HEK293 (cell line): ENCODE measurements at regions not wholly inside any gene's neighbourhood (a gene's known extent, or its start where the extent isn't known, plus 50 kb on each side); places are given as distances from the start of the nearest gene placed in this dataset.

ENCODE experiments used
- CTCF ChIA-PET: fragments of 350-600 bp; formaldehyde crosslinking; extraction: SDS; loops from one replicate; lab custom pipeline; 2021; ENCODE audit warnings: antibody characterized with exemption; lab: Yijun Ruan, JAX
- POLR2A ChIA-PET: fragments of 300-600 bp; formaldehyde crosslinking; extraction: SDS; loops from one replicate; lab custom pipeline; 2020; ENCODE audit warnings: antibody characterized with exemption, inconsistent platforms; lab: Yijun Ruan, JAX
- H3K27ac ChIP-seq: fragments of 200-500 bp; sonication (Bioruptor generic); 2 replicates; pipeline ENCODE4 v1.5.1; 2014; ENCODE audit warnings: low read depth, low read length, control low read depth, inconsistent platforms; ENCODE audit errors: extremely low read depth
- H3K36me3 ChIP-seq, 2 experiments: fragments of 200-500 bp in 1 of 2; sonication (Bioruptor generic) in 1 of 2; 1 replicate in 1 of 2; 2 replicates in 1 of 2; pipeline ENCODE4 v1.5.1; 2014 to 2017; ENCODE audit warnings: inconsistent platforms in 2 of 2, low read length in 2 of 2; ENCODE audit not compliant: control insufficient read depth in 2 of 2, insufficient read depth in 1 of 2
- H3K4me1 ChIP-seq: fragments of 200-500 bp; sonication (Bioruptor generic); 2 replicates; pipeline ENCODE4 v1.5.1; 2014; ENCODE audit warnings: mild to moderate bottlenecking, low read length, inconsistent platforms; ENCODE audit not compliant: control insufficient read depth, insufficient read depth
- H3K4me3 ChIP-seq: 2 replicates; pipeline ENCODE4 v1.5.1; 2011; ENCODE audit warnings: low read depth, mild to moderate bottlenecking, control low read depth, low read length, moderate library complexity
- H3K9me3 ChIP-seq: fragments of 200-500 bp; sonication (Bioruptor generic); 2 replicates; pipeline ENCODE4 v1.5.1; 2014; ENCODE audit warnings: low read depth, low read length, inconsistent platforms; ENCODE audit not compliant: control insufficient read depth, insufficient read depth
- BCL11A ChIP-seq: fragments of 450-650 bp; formaldehyde crosslinking; IDR thresholded peaks from 2 replicates; pipeline ENCODE4 v1.5.1; 2016; ENCODE audit warnings: low read depth, missing biosample characterization, missing genetic modification characterization
- HOXC10 ChIP-seq: sonication (generic); formaldehyde crosslinking; IDR thresholded peaks from 2 replicates; pipeline ENCODE4 v1.8.1; 2023; ENCODE audit warnings: mild to moderate bottlenecking, missing genetic modification reagents
- PRDM1 ChIP-seq: fragments of 450-650 bp; formaldehyde crosslinking; IDR thresholded peaks from 2 replicates; pipeline ENCODE4; 2016; ENCODE audit warnings: missing biosample characterization, missing genetic modification characterization
- SP2 ChIP-seq: fragments of 450-650 bp; formaldehyde crosslinking; IDR thresholded peaks from 2 replicates; pipeline ENCODE4 v1.5.1; 2016; ENCODE audit warnings: missing biosample characterization, missing genetic modification characterization
- ZBTB10 ChIP-seq: fragments of 450-650 bp; formaldehyde crosslinking; IDR thresholded peaks from 2 replicates; pipeline ENCODE4 v1.5.1; 2016; ENCODE audit warnings: missing biosample characterization, missing genetic modification characterization
- ZNF10 ChIP-seq: fragments of 450-650 bp; formaldehyde crosslinking; IDR thresholded peaks from 2 replicates; pipeline ENCODE4 v1.5.1; 2017; ENCODE audit warnings: missing biosample characterization, missing genetic modification characterization
- ZNF114 ChIP-seq: fragments of 450-650 bp; formaldehyde crosslinking; IDR thresholded peaks from 2 replicates; pipeline ENCODE4 v1.5.0; 2017; ENCODE audit warnings: missing biosample characterization, missing genetic modification characterization
- ZNF133 ChIP-seq: fragments of 450-650 bp; formaldehyde crosslinking; IDR thresholded peaks from 2 replicates; pipeline ENCODE4 v1.5.1; 2016; ENCODE audit warnings: missing biosample characterization, missing genetic modification characterization
- ZNF16 ChIP-seq: fragments of 450-650 bp; formaldehyde crosslinking; IDR thresholded peaks from 2 replicates; pipeline ENCODE4 v1.5.1; 2016; ENCODE audit warnings: low read depth, missing biosample characterization, missing genetic modification characterization
- ZNF184 ChIP-seq: fragments of 450-650 bp; IDR thresholded peaks from 2 replicates; pipeline ENCODE4 v1.5.1; 2018; ENCODE audit warnings: missing biosample characterization, mild to moderate bottlenecking, missing genetic modification characterization
- ZNF266 ChIP-seq: fragments of 450-650 bp; formaldehyde crosslinking; IDR thresholded peaks from 2 replicates; pipeline ENCODE4 v1.5.1; 2016; ENCODE audit warnings: missing biosample characterization, missing genetic modification characterization, low read depth
- ZNF302 ChIP-seq: fragments of 450-650 bp; formaldehyde crosslinking; IDR thresholded peaks from 2 replicates; pipeline ENCODE4 v1.5.1; 2016; ENCODE audit warnings: missing biosample characterization, missing genetic modification characterization, low read depth
- ZNF335 ChIP-seq: fragments of 450-650 bp; formaldehyde crosslinking; conservative IDR thresholded peaks from 2 replicates; pipeline ENCODE4 v1.5.1; 2016; ENCODE audit warnings: missing biosample characterization, missing genetic modification characterization
- ZNF549 ChIP-seq: fragments of 450-650 bp; IDR thresholded peaks from 2 replicates; pipeline ENCODE4 v1.5.1; 2018; ENCODE audit warnings: missing biosample characterization, missing genetic modification characterization, mild to moderate bottlenecking, inconsistent platforms, moderate library complexity
- ZNF555 ChIP-seq: fragments of 450-650 bp; formaldehyde crosslinking; conservative IDR thresholded peaks from 2 replicates; pipeline ENCODE4 v1.5.1; 2017; ENCODE audit warnings: missing biosample characterization, mild to moderate bottlenecking, missing genetic modification characterization, inconsistent platforms
- ZNF610 ChIP-seq: fragments of 450-650 bp; formaldehyde crosslinking; IDR thresholded peaks from 2 replicates; pipeline ENCODE4 v1.5.1; 2016; ENCODE audit warnings: missing biosample characterization, missing genetic modification characterization, borderline replicate concordance
- ZNF624 ChIP-seq: fragments of 450-650 bp; formaldehyde crosslinking; IDR thresholded peaks from 2 replicates; pipeline ENCODE4 v1.5.1; 2017; ENCODE audit warnings: missing biosample characterization, missing genetic modification characterization
- ZNF658 ChIP-seq: fragments of 450-650 bp; formaldehyde crosslinking; IDR thresholded peaks from 2 replicates; pipeline ENCODE4; 2016; ENCODE audit warnings: missing biosample characterization, missing genetic modification characterization
- ZNF768 ChIP-seq: fragments of 450-650 bp; formaldehyde crosslinking; IDR thresholded peaks from 2 replicates; pipeline ENCODE4 v1.5.1; 2018; ENCODE audit warnings: missing biosample characterization, mild to moderate bottlenecking, missing genetic modification characterization
- ZSCAN18 ChIP-seq: fragments of 450-650 bp; formaldehyde crosslinking; IDR thresholded peaks from 2 replicates; pipeline ENCODE4 v1.5.1; 2016; ENCODE audit warnings: missing biosample characterization, missing genetic modification characterization

GRCh38 chr15:46713045-46713444 is 1004.3 kb upstream of the SEMA6D start (continued):
- TF ChIP-seq ZNF184 (tag by site-specific recombination) (no peak), ZNF658 (no peak), ZNF16 (tag by site-specific recombination) (no peak), ZNF768 (no peak)

- Histone ChIP-seq H3K27ac (no peak overlapping the region), H3K36me3 (no peaks in the 10 kb centered on the region), H3K4me1 (no peaks in the 10 kb centered on the region), H3K9me3 (no peaks in the 10 kb centered on the region), H3K4me3 (no peak overlapping the region)
- CTCF ChIA-PET, result no interaction called here
- TF ChIP-seq ZNF302 (tag by site-specific recombination), result no peak
- no peak for TF ChIP-seq ZNF555 (tag by site-specific recombination)
- TF ChIP-seq HOXC10 (CRISPR knock-in tag), result no peak
- TF ChIP-seq ZNF266 (tag by site-specific recombination), result no peak
- no peak for TF ChIP-seq ZSCAN18
- no peak for TF ChIP-seq ZNF114 (tag by site-specific recombination)
- TF ChIP-seq BCL11A (tag by site-specific recombination), result no peak
- TF ChIP-seq PRDM1 (tag by site-specific recombination), result no peak
- TF ChIP-seq ZNF10 (tag by site-specific recombination), result no peak
- TF ChIP-seq ZNF610 (tag by site-specific recombination), result no peak
- no peak for TF ChIP-seq ZNF549 (tag by site-specific recombination)
- no peak for TF ChIP-seq ZBTB10 (tag by site-specific recombination)
- no peak for TF ChIP-seq ZNF624 (tag by site-specific recombination)
- TF ChIP-seq SP2 (tag by site-specific recombination), result no peak
- POLR2A ChIA-PET, result no interaction called here
Measured at GRCh38 chr15:46714950-46715349, 1002.4 kb upstream of the SEMA6D start.

- TF ChIP-seq ZNF133, result no peak
- TF ChIP-seq ZNF335 (tag by site-specific recombination), result no peak
- Histone ChIP-seq H3K27ac (no peak overlapping the region), H3K4me3 (no peak overlapping the region), H3K36me3 (no peaks in the 10 kb centered on the region), H3K9me3 (no peaks in the 10 kb centered on the region), H3K4me1 (no peaks in the 10 kb centered on the region)
- POLR2A ChIA-PET, result no interaction called here
- CTCF ChIA-PET, result interaction anchor here (0.8 kb wide), 1 partner anchor 30 kb away, joined by 4 read pairs; no protein-coding TSS in a partner anchor
Measured at GRCh38 chr15:46723308-46723707, 994.0 kb upstream of the SEMA6D start.
